Uterus (tissue), 2 donors: ENCODE measurements at regions not wholly inside any gene's neighbourhood (a gene's known extent, or its start where the extent isn't known, plus 50 kb on each side); places are given as distances from the start of the nearest gene placed in this dataset.
"Not testable (repeated sequence)": the region's sequence is repeated elsewhere in the genome, so short reads cannot be mapped to it uniquely, and the experiment has no call there.

Source experiments
- CTCF ChIP-seq, 4 experiments: fragments of 200-600 bp in 2 of 4; fragments of 450-650 bp in 2 of 4; sonication (generic) in 2 of 4; IDR thresholded peaks; one replicate each; pipeline ENCODE4 v1.5.1; 2016 to 2019; ENCODE audit warnings: antibody characterized with exemption in 4 of 4, mild to moderate bottlenecking in 2 of 4, moderate library complexity in 1 of 4
- POLR2A ChIP-seq, 2 donors: fragments of 450-650 bp; IDR thresholded peaks; one replicate each; pipeline ENCODE4 v1.6.1; 2016; ENCODE audit warnings: antibody characterized with exemption in 2 of 2, mild to moderate bottlenecking in 1 of 2, moderate library complexity in 1 of 2

DNA sequence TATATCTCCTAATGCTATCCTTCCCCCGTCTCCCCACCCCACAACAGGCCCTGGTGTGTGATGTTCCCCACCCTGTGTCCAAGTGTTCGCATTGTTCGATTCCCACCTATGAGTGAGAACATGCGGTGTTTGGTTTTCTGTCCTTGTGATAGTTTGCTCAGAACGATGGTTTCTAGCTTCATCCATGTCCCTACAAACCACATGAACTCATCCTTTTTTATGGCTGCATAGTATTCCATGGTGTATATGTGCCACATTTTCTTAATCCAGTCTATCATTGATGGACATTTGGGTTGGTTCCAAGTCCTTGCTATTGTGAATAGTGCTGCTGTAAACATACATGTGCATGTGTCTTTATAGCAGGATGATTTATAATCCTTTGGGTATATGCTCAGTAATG lies 79.1 kb upstream of the NAA35 start:
- TF ChIP-seq CTCF, POLR2A (IDR thresholded peaks at IDR 0.05): not testable (repeated sequence)
